ENCODE measurements at regions not wholly inside any gene's neighbourhood (a gene's known extent, or its start where the extent isn't known, plus 50 kb on each side); places are given as distances from the start of the nearest gene placed in this dataset.

DNA sequence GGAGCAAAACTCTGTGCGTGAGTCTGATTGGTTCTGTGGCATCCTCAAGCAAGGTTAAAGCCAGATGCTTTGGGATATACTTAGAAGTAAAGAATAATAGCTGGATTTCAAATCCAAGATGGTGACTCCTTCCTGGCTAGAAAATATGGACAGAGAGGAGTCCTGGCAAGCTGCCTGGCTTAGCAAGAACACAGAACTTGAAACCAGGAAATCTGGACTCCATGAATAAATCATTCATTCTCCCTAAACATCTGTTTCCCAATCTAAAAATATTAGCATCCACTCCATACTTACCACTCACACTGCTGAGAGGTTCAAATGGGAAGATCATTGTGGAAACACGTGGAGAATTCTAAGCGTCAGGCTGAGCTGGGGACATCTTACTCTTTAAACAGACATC, 1074.1 kb upstream of the AUTS2 start:
- no CpG with 5 or more reads among the region's 3 CpGs for WGBS, 2 experiments (ENCODE audit: extremely low coverage in 2 of 2, insufficient read length in 1 of 2)
- intact Hi-C loops (cut with micrococcal nuclease): no loop called here
- CTCF ChIA-PET: no interaction called here

More for the DNA sequence above, 1074.1 kb upstream of the AUTS2 start:
- Histone ChIP-seq H3K36me3 (ENCODE audit: control insufficient read depth, insufficient read depth, low read length) (no peaks in the 10 kb centered on the region), H3K9ac (ENCODE audit: low read depth, low read length) (no peak overlapping the region), H4K8ac (ENCODE audit: low read depth in 2 of 2, low read length in 2 of 2) (no peak overlapping the region), H3K4me2 (ENCODE audit: low read depth, low read length) (no peak overlapping the region), H3K27ac (ENCODE audit: insufficient read depth, low read length) (no peak overlapping the region), H3K56ac (ENCODE audit: extremely low read depth, insufficient read depth, low read length) (no peak overlapping the region), H3K4me3 (ENCODE audit: insufficient read depth, low read depth, low read length) (no peak overlapping the region), H3K14ac (replicated peaks; ENCODE audit: low read depth, low read length) (no peak overlapping the region), H2BK120ac (ENCODE audit: low read depth, low read length) (no peak overlapping the region), H2AFZ (replicated peaks; ENCODE audit: low read length, poor library complexity) (no peak overlapping the region), H3K4me1 (ENCODE audit: control insufficient read depth, insufficient read depth, low read length) (no peaks in the 10 kb centered on the region), H4K5ac (ENCODE audit: low read depth, low read length) (no peak overlapping the region), H4K91ac (ENCODE audit: insufficient read depth, low read depth, low read length) (no peak overlapping the region), H2BK5ac (ENCODE audit: low read depth, low read length, poor library complexity, severe bottlenecking) (no peak overlapping the region), H3K18ac (ENCODE audit: low read depth, low read length) (no peak overlapping the region), H3K27me3 (ENCODE audit: control insufficient read depth, insufficient read depth, low read length) (no peaks in the 10 kb centered on the region), H3K9me1 (ENCODE audit: insufficient read depth, low read length) (no peaks in the 10 kb centered on the region), H3K4ac (ENCODE audit: low read depth, low read length) (no peak overlapping the region), H2BK20ac (ENCODE audit: low read depth, low read length) (no peak overlapping the region), H3K9me3 (ENCODE audit: control insufficient read depth, insufficient read depth, low read length) (peaks cover 12% of the 10 kb centered on the region), H2AK5ac (ENCODE audit: low read depth, low read length) (no peak overlapping the region), H4K20me1 (ENCODE audit: insufficient read depth, low read length) (no peaks in the 10 kb centered on the region), H2AK9ac (replicated peaks; ENCODE audit: low read depth, low read length, poor library complexity) (no peak overlapping the region), H3K23ac (ENCODE audit: low read depth, low read length) (no peak overlapping the region), H3K79me1 (ENCODE audit: low read depth in 1 of 2, low read length in 2 of 2) (no peaks in the 10 kb centered on the region), H2BK15ac (ENCODE audit: low read depth, low read length) (no peak overlapping the region)
- BruUV-seq (replicated peaks): no TSS peak
- dilution Hi-C loops (cut with HindIII; ENCODE audit: low sequenced_read_pairs, unreplicated experiment) (no loop called here), in situ Hi-C loops (cut with MboI; ENCODE audit: low sequenced_read_pairs) (no loop called here)
- ATAC-seq (ENCODE audit: low read depth) (no peak), DNase-seq (no peak)
- no peak for TF ChIP-seq MAZ (IDR thresholded peaks at IDR 0.05; ENCODE audit: borderline replicate concordance, low read depth, low read length)
- no peak for TF ChIP-seq CEBPB (IDR thresholded peaks at IDR 0.05; ENCODE audit: low read depth, low read length)
- no peak for TF ChIP-seq NFE2L2 (IDR thresholded peaks at IDR 0.05; ENCODE audit: low read depth, low read length)
- TF ChIP-seq BHLHE40 (IDR thresholded peaks at IDR 0.05; ENCODE audit: low read depth, low read length): no peak
- no peak for TF ChIP-seq RCOR1 (IDR thresholded peaks at IDR 0.05; ENCODE audit: insufficient replicate concordance, low read length)
- TF ChIP-seq, protein P1, sequence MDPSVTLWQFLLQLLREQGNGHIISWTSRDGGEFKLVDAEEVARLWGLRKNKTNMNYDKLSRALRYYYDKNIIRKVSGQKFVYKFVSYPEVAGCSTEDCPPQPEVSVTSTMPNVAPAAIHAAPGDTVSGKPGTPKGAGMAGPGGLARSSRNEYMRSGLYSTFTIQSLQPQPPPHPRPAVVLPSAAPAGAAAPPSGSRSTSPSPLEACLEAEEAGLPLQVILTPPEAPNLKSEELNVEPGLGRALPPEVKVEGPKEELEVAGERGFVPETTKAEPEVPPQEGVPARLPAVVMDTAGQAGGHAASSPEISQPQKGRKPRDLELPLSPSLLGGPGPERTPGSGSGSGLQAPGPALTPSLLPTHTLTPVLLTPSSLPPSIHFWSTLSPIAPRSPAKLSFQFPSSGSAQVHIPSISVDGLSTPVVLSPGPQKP (IDR thresholded peaks at IDR 0.05; ENCODE audit: borderline replicate concordance, low read depth, low read length): no peak
- TF ChIP-seq, protein P2, sequence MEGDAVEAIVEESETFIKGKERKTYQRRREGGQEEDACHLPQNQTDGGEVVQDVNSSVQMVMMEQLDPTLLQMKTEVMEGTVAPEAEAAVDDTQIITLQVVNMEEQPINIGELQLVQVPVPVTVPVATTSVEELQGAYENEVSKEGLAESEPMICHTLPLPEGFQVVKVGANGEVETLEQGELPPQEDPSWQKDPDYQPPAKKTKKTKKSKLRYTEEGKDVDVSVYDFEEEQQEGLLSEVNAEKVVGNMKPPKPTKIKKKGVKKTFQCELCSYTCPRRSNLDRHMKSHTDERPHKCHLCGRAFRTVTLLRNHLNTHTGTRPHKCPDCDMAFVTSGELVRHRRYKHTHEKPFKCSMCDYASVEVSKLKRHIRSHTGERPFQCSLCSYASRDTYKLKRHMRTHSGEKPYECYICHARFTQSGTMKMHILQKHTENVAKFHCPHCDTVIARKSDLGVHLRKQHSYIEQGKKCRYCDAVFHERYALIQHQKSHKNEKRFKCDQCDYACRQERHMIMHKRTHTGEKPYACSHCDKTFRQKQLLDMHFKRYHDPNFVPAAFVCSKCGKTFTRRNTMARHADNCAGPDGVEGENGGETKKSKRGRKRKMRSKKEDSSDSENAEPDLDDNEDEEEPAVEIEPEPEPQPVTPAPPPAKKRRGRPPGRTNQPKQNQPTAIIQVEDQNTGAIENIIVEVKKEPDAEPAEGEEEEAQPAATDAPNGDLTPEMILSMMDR (conservative IDR thresholded peaks at IDR 0.05; ENCODE audit: low read depth, low read length): no peak
- no peak for TF ChIP-seq POLR2A (IDR thresholded peaks at IDR 0.05; ENCODE audit: low read depth, low read length)
- TF ChIP-seq MXI1 (IDR thresholded peaks at IDR 0.05; ENCODE audit: borderline replicate concordance, low read depth, low read length): no peak
- no peak for TF ChIP-seq CHD1 (IDR thresholded peaks at IDR 0.05; ENCODE audit: low read depth, low read length)
- TF ChIP-seq RFX5 (IDR thresholded peaks at IDR 0.05; ENCODE audit: low read depth, low read length): no peak
- TF ChIP-seq SMC3 (IDR thresholded peaks at IDR 0.05; ENCODE audit: low read depth, low read length): no peak
- TF ChIP-seq FOS (IDR thresholded peaks at IDR 0.05; ENCODE audit: low read depth, low read length): no peak
- TF ChIP-seq MAFK (IDR thresholded peaks at IDR 0.05; ENCODE audit: low read depth, low read length): no peak
- no peak for TF ChIP-seq RAD21 (IDR thresholded peaks at IDR 0.05; ENCODE audit: low read length)
- TF ChIP-seq, protein P3, sequence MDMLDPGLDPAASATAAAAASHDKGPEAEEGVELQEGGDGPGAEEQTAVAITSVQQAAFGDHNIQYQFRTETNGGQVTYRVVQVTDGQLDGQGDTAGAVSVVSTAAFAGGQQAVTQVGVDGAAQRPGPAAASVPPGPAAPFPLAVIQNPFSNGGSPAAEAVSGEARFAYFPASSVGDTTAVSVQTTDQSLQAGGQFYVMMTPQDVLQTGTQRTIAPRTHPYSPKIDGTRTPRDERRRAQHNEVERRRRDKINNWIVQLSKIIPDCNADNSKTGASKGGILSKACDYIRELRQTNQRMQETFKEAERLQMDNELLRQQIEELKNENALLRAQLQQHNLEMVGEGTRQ (IDR thresholded peaks at IDR 0.05; ENCODE audit: low read depth, low read length): no peak
- POLR2A ChIA-PET (ENCODE audit: unreplicated experiment): no interaction called here

All from IMR-90 (cell line).